ENCODE measurements at regions not wholly inside any gene's neighbourhood (a gene's known extent, or its start where the extent isn't known, plus 50 kb on each side); places are given as distances from the start of the nearest gene placed in this dataset.

DNA sequence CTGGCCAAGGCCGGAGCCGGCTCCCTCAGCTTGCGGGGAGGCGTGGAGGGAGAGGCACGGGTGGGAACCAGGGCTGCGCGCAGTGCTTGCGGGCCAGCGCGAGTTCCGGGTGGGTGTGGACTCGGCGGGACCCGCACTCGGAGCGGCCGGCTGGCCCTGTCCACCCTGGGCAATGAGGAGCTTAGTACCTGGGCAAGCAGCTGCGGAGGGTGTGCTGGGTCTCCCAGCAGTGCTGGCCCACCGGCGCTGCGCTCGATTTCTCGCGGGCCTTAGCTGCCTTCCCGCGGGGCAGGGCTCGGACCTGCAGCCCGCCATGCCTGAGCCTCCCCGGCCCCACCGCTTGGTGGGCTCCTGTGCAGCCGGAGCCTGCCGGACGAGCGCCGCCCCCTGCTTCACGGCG is 91.4 kb upstream of the MAN1A1 start (continued):
- TF ChIP-seq POLR2AphosphoS5 (IDR thresholded peaks at IDR 0.05; ENCODE audit: low read depth, low read length) (no peak), SP2 (IDR thresholded peaks at IDR 0.05; ENCODE audit: low read length) (no peak), EGR1 (IDR thresholded peaks at IDR 0.05; ENCODE audit: borderline replicate concordance, low read depth, low read length) (no peak), EZH2 (IDR thresholded peaks at IDR 0.05; ENCODE audit: low read depth, low read length, severe bottlenecking) (no peak), GABPA (IDR thresholded peaks at IDR 0.05; ENCODE audit: borderline replicate concordance, insufficient read depth, low read length) (no peak), USF2 (IDR thresholded peaks at IDR 0.05; ENCODE audit: low read length) (no peak)
